ENCODE measurements at regions not wholly inside any gene's neighbourhood (a gene's known extent, or its start where the extent isn't known, plus 50 kb on each side); places are given as distances from the start of the nearest gene placed in this dataset.
"Not testable (repeated sequence)": the region's sequence is repeated elsewhere in the genome, so short reads cannot be mapped to it uniquely, and the experiment has no call there.

DNA sequence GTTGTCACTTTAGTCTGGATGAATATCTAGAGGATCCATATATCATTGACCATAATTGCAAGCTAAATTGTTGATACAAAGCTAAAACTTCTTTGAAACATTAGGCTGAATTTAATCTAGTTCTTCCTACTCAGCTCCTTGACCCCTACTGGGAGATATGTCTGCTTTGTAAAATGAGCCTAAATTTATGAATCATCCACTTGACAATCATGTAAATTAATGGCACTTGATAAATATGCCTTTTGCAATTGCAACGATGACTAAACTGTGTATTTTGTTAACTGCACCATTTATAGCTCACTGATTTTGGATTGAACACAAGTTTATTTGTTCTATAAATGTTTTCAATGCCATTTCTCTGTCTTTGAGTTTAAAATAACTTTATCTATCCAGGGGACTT, 1616.5 kb upstream of the FLRT2 start:
- H3K27ac ChIP-seq: no peak overlapping the region
- intact Hi-C loops (cut with DNase I): no loop called here
- H3K27me3 ChIP-seq (ENCODE audit: low read depth): no peaks in the 10 kb centered on the region
- no peak for ATAC-seq
- DNase-seq: no peak
- H3K9me3 ChIP-seq: no peaks in the 10 kb centered on the region
- H3K4me3 ChIP-seq: no peak overlapping the region
- H3K4me1 ChIP-seq: no peaks in the 10 kb centered on the region
- TF ChIP-seq, protein P1, sequence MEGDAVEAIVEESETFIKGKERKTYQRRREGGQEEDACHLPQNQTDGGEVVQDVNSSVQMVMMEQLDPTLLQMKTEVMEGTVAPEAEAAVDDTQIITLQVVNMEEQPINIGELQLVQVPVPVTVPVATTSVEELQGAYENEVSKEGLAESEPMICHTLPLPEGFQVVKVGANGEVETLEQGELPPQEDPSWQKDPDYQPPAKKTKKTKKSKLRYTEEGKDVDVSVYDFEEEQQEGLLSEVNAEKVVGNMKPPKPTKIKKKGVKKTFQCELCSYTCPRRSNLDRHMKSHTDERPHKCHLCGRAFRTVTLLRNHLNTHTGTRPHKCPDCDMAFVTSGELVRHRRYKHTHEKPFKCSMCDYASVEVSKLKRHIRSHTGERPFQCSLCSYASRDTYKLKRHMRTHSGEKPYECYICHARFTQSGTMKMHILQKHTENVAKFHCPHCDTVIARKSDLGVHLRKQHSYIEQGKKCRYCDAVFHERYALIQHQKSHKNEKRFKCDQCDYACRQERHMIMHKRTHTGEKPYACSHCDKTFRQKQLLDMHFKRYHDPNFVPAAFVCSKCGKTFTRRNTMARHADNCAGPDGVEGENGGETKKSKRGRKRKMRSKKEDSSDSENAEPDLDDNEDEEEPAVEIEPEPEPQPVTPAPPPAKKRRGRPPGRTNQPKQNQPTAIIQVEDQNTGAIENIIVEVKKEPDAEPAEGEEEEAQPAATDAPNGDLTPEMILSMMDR (IDR thresholded peaks at IDR 0.05): no peak
- no peaks in the 10 kb centered on the region for H3K36me3 ChIP-seq

DNA sequence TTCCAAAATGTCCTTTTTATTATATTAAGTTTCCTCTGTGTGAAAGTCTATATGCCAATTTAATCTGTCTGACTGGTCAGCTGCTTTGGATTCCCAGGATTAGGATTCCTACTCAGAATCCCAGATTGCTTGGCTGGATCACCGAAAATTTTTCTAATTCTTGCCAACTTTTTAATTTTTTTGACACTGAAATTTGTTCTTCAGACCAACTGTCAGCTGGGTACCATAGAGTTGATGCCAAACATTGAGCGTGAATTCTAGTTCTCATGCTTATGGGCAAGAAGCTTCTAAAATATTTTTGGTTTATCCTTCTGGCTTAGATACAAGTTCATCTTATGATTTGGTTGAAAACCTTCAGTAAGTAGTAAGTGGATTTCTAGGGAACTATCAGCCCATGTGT, 1611.4 kb upstream of the FLRT2 start:
- Histone ChIP-seq H3K27ac (no peak overlapping the region), H3K4me3 (no peak overlapping the region), H3K9me3 (no peaks in the 10 kb centered on the region), H3K4me1 (no peaks in the 10 kb centered on the region), H3K27me3 (ENCODE audit: low read depth) (no peaks in the 10 kb centered on the region), H3K36me3 (no peaks in the 10 kb centered on the region)
- TF ChIP-seq, protein P1 (IDR thresholded peaks at IDR 0.05): no peak
- DNase-seq (no peak), ATAC-seq (no peak)
- intact Hi-C loops (cut with DNase I): no loop called here

DNA sequence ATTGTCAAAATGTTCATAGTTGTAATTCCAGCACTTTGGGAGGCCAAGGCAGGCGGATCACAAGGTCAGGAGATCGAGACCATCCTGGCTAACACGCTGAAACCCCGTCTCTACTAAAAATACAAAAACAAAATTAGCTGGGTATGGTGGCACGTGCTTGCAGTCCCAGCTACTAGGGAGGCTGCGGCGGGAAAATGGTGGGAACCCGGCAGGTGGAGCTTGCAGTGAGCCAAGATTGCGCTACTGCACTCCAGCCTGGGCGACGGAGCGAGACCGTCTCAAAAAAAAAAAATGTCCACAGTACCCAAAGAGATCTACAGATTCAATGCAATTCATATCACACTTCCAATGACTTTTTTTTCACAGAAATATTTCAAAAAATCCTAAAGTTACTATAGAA, 1610.3 kb upstream of the FLRT2 start:
- H3K4me3 ChIP-seq; H3K9me3 ChIP-seq; ATAC-seq; H3K36me3 ChIP-seq; H3K27me3 ChIP-seq (ENCODE audit: low read depth); DNase-seq; H3K27ac ChIP-seq; intact Hi-C loops (cut with DNase I); H3K4me1 ChIP-seq: not testable (repeated sequence)

DNA sequence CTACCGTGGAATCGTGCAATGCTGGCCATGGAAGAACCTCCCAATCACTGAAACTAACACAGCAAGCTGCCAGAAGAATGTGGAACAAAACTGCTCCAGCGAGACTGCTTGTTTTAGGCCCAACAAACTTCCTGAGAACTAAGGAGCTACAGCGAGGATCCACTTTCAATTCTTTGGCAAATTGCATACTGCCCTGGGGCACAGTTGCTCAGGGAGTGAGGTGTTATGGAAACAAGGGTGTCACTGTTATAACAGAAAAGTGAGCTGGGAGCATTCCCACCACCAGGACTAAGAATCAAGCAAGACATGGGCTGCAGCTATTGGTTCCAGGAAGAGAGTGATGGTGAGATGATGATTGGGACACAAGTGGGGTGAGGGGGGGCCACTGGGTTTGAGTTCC, 1606.1 kb upstream of the FLRT2 start:
- DNase-seq (no peak), ATAC-seq (no peak)
- Histone ChIP-seq H3K9me3 (no peaks in the 10 kb centered on the region), H3K36me3 (no peaks in the 10 kb centered on the region), H3K27me3 (ENCODE audit: low read depth) (no peaks in the 10 kb centered on the region), H3K27ac (no peak overlapping the region), H3K4me1 (no peaks in the 10 kb centered on the region), H3K4me3 (no peak overlapping the region)
- TF ChIP-seq, protein P1 (IDR thresholded peaks at IDR 0.05): no peak
- intact Hi-C loops (cut with DNase I): no loop called here

DNA sequence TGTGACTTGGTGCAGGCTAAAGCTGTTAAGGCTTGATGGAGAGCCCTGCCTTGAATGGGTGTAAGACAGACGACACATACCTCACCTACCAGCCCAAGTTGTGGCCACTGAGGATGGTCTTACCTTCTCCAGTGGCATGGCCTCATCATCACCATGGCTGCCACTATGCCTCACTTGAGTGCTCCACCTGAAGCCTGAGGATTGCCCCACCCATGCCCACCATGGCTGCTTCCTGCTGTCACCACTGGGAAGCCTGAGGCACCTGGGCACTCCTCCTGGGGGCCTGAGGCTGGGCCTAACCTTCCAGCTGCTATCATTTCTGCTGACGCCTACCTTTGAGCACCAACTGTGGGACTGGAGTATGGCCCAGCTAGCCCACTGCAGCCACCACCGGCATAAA, 1605.7 kb upstream of the FLRT2 start:
- TF ChIP-seq, protein P1 (IDR thresholded peaks at IDR 0.05): no peak
- Histone ChIP-seq H3K27me3 (ENCODE audit: low read depth) (no peaks in the 10 kb centered on the region), H3K4me3 (no peak overlapping the region), H3K36me3 (no peaks in the 10 kb centered on the region), H3K4me1 (no peaks in the 10 kb centered on the region), H3K9me3 (no peaks in the 10 kb centered on the region), H3K27ac (no peak overlapping the region)
- DNase-seq (no peak), ATAC-seq (no peak)
- intact Hi-C loops (cut with DNase I): no loop called here

DNA sequence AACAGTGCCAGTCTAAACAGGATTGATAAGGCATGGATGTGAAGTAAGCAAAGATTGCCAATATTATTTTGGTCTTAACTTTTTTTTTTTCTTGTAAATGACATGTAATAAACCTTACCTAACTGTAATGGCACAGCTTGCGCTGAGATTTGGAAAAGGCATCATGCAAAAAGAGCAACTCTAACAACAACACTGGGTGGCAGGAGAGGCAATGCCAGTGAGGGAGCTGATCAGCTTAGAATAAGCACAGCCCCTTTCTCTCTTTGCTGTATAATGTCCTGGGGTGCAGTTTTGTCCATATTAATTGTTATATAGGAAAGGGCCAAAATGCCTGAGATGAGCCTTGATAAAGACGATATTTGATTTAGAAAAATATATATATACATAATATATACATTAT, 1589.7 kb upstream of the FLRT2 start:
- no peak overlapping the region for H3K27ac ChIP-seq
- H3K36me3 ChIP-seq: no peaks in the 10 kb centered on the region
- H3K4me1 ChIP-seq: no peaks in the 10 kb centered on the region
- ATAC-seq (no peak), DNase-seq (no peak)
- TF ChIP-seq, protein P1 (IDR thresholded peaks at IDR 0.05): no peak
- H3K4me3 ChIP-seq: no peak overlapping the region
- no peaks in the 10 kb centered on the region for H3K27me3 ChIP-seq (ENCODE audit: low read depth)
- intact Hi-C loops (cut with DNase I): no loop called here
- no peaks in the 10 kb centered on the region for H3K9me3 ChIP-seq
